ENCODE measurements at regions not wholly inside any gene's neighbourhood (a gene's known extent, or its start where the extent isn't known, plus 50 kb on each side); places are given as distances from the start of the nearest gene placed in this dataset.

GRCh38 chr11:101255036-101255435 lies 125.4 kb upstream of the PGR start:
- TF ChIP-seq CTCF (IDR thresholded peaks at IDR 0.05; ENCODE audit: control extremely low read depth in 1 of 3, insufficient read depth in 1 of 3, low read depth in 1 of 3, low read length in 3 of 3) = no peak
- TF ChIP-seq EP300 (IDR thresholded peaks at IDR 0.05; ENCODE audit: borderline replicate concordance in 1 of 2, low read depth in 2 of 2, low read length in 2 of 2) = no peak
- TF ChIP-seq KDM1A (IDR thresholded peaks at IDR 0.05; ENCODE audit: borderline replicate concordance, low read length) = no peak
- no peak for TF ChIP-seq CHD1 (IDR thresholded peaks at IDR 0.05; ENCODE audit: low read depth, low read length)
- TF ChIP-seq YY1 (IDR thresholded peaks at IDR 0.05; ENCODE audit: low read depth, low read length) = no peak
- TF ChIP-seq EZH2 (IDR thresholded peaks at IDR 0.05; ENCODE audit: low read depth, low read length, severe bottlenecking) = no peak
